ENCODE measurements at regions not wholly inside any gene's neighbourhood (a gene's known extent, or its start where the extent isn't known, plus 50 kb on each side); places are given as distances from the start of the nearest gene placed in this dataset.

DNA sequence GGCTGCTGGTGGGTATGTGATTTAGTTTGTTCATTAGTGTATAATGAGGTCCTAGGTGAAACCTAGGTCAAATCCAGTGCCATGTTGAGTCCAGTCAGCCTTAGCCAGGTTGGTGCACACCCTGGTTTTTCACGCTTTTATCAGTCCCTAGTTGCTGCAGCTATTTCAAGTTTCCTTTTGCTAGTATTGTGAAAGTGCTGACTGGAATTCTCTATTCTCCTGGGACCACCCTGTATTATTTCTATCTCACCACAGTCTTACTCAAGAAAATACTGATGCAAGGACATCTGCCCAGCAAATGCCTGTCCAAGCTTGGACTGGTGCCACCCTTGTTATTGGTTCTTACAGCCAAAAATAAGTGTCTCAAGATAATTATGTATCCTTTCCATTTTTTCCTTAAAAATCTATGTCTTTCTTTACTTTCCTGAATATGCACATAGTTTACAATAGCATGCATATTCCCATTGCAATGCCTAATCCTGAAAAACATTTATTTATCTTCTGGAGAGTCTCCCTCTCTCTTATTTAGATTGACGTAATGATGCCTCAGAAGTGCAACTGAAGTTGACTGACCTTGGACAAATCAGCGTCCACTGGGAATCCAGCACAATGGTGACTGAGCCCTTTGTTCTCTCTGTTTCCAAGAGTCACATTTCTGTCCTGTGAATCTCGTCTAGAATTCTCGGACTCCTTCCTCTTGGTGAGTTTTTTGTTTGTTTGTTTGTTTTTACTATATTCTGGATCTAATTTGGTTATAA lies 1075.0 kb downstream of the CDH9 start:
- no peak for DNase-seq

DNA sequence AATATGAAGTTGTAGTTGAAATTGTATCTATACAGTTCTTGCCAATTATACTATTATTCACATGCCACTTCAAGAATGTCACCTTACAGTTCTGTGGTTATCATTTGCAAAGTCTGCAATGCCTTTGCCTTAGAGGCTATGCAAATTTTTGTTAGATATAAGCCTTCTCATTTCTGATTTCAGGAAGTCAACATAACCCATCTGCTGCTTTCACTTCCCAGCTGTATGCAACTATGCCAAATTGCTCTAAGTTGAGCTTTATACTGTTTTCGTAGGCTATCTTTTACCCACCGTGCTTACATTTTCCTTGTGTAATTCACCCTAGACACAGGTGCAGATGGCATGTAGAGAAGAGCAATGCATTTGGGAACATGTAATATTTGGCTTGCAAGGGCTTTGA lies 1083.0 kb downstream of the CDH9 start:
- no peak for DNase-seq

GRCh38 chr5:25950681-25951080 lies 1087.7 kb downstream of the CDH9 start:
- no peak for DNase-seq

DNA sequence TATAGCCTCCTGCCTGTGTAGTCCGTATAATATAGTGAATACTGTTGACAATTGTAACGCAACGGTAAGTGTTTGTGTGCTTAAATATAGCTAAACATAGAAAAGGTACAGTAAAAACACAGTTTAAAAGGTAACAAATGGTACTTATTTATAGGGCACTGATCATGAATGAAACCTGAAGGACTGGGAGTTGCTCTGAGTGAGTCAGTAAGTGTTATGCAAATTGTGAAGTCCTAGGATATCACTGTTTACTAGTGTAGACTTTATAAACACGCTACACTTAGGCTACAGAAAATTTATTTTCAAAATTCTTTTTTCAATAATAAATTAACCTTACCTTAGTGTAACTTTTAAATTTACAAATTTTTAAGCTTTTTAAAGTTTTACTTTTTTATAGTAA lies 1090.1 kb downstream of the CDH9 start:
- no peak for DNase-seq

DNA sequence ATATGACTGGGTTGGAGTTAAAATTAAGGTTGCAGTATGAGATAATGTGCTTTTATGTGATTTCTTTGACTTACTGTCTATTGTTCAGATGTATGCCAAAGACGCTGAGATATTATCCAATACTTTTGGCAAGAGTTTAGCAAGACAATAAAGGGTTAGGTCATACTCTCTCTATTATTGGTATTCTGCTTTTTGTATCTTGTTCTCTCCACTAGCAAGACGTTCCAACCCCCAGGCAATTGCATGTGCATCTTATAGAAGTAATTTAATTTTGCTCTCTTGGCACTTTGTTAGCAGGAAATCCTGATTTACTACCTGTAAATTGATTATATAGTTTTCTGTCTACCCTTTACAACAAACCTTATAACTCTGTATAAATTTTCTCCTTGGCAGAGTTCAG lies 1093.6 kb downstream of the CDH9 start:
- DNase-seq, result no peak

- no peak for DNase-seq
Observed at GRCh38 chr5:25909163-25909562, 1129.2 kb downstream of the CDH9 start.

DNA sequence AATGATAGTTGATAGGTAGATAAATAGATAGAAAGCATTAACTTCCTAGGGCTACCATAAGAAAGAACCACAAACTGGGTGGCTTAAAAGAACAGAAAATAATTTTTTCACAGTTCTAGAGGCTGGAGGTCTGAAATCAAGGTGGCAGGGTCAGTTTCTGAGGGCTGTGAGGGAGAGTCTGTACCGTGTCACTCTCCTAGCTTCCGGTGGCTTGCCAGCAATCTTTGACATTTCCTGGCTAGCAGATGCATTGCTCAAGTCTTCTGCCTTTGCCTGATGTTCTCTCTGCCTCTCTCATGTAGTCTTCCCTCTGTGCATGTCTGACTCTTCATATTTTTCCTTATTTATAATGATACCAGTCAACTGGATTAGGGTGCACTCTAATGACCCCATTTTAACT lies 1132.7 kb downstream of the CDH9 start:
- no peak for DNase-seq

GRCh38 chr5:25892211-25892610 lies 1146.2 kb downstream of the CDH9 start:
- DNase-seq, result no peak

GRCh38 chr5:25891691-25892090 lies 1146.7 kb downstream of the CDH9 start:
- no peak for DNase-seq

DNA sequence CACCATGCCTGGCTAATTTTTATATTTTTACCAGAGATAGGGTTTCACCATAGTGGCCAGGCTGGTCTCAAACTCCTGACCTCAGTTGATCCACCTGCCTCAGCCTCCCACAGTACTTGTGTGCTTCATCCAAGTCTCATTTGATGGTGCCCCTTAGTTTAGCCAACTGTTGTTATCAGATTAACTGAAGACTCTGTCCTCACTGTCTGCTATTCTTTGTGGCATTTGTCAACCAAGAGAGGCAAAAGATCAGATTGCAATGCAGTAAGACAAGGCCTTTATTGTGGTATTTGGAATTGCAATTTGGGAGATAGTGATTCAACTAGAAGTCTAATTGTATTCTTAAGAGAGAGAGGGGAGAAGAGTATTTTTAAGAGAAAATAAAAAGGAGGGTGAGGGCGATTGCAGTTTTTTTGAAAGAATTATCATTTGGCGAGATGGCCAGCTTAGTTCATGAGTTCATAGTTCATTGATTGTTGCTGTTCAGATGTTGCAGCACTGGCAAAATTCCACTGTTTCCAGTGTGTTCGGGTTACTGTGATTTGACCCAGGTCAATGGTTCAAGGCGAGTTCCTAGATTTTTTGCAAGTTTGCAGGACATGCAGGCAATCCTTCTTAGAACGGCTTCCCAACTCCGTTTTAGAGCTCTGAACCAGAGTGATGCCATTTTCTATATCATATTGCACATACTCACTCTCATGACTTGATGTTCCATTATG lies 1156.9 kb downstream of the CDH9 start:
- no peak for DNase-seq

DNA sequence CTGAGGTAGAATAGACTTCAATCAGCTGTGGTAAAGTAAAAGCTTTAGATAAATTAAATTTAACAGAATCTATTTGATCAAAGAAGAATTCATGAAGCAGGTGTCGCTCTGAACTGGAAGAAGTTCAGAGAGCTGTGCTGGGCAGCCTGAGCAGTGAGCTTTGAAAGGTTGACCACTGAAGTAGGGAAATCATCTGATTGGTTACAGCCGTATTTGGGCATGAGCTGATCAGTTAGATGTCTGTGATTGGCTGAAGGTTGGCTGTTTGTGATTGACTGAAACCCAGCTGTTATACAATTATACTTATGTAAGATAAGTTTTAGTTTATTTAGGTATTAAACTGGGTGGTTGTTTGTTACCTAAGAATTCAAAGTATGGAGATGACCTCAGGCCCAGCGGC lies 1174.6 kb downstream of the CDH9 start:
- no peak for DNase-seq

DNA sequence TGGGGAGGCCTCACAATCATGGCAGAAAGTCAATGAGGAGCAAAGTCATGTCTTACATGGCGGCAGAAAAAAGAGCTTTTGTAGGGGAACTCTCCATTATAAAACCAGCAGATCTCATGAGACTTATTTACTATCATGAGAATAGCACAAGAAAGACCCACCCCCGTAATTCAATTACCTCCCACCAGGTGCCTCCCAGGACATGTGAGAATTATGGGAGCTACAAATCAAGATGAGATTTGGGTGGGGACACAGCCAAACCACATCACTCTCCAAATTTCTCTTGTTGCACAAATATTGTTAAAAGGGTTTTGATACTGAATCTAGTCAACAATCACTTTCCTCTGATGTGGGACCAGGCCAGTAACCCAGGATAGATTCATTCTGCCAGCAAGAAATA lies 1176.1 kb downstream of the CDH9 start:
- no peak for DNase-seq

DNA sequence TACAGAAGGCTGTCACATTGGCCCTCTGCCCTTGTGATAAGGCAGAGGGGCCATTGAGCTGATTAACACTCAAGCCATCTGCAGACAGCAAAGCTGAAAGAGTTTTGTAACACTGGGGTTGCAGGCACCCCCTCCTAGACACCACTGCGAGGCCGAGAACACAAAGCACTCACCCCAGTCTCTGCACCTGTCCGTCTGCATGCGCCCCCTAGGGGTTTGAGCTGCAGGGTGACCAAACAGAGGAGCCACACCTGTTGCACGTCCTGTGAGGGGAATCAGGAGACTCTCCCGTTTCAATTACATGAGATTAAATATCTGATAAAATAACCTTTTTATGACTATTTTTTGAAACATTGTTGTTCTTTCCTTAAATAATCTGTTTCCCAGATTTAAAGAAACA lies 1180.4 kb downstream of the CDH9 start:
- DNase-seq, result no peak

- no peak for DNase-seq
Observed at GRCh38 chr5:25851301-25851700, 1187.1 kb downstream of the CDH9 start.

DNA sequence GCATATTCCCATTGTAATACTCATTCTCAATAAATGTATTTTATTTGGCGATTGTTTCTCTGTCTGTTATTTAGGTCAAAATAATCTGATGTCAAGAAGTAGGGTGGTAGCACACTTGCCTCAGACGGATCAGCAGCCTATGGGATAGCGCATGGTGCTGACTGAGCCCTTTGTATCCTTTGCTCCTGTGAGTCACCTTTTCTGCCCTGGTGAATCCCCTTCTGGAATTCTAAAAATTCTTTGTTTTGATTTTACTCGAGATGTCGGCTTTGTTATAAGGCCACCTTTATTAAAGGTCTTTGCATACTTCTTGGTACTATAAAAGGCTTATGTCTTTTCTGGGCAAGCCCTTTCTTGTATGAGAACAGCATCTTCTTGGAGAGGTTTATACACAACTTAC lies 1187.8 kb downstream of the CDH9 start:
- DNase-seq, result no peak

- DNase-seq, result no peak
Observed at GRCh38 chr5:25849270-25849669, 1189.1 kb downstream of the CDH9 start.

DNA sequence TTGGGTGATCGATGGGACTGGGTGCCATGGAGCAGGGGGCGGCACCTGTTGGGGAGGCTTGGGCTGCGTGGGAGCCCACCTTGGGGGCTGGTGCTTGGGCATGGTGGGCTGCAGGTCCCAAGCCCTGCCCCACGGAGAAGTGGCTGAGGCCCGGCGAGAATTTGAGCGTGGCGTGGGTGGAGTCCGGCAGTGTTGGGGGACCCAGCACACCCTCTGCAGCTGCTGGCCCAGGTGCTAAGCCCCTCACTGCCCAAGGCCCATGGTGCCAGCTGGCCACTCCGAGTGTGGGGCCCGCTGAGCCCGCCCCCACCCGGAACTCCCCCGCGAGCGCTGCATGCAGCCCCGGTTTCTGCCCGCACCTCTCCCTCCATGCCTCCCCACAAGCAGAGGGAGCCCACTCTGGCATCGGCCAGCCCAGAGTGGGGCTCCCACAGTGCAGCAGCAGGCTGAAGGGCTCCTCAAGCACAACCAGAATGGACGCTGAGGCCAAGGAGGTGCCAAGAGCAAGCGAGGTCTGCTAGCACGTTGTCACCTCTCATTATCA lies 1178.6 kb upstream of the CDH10 start:
- DNase-seq, result no peak

All from activated naive CD4-positive, alpha-beta T cell treated with anti-CD3 and anti-CD28 coated beads, Interleukin-2, amount 50 U/mL, for 16 hours (primary cell).